ENCODE measurements at regions not wholly inside any gene's neighbourhood (a gene's known extent, or its start where the extent isn't known, plus 50 kb on each side); places are given as distances from the start of the nearest gene placed in this dataset.

GRCh38 chr6:1059596-1059995, 252.3 kb upstream of the FOXQ1 start:
- POLR2A ChIA-PET, result no interaction called here
- Histone ChIP-seq H3K27ac (ENCODE audit: extremely low read depth, low read depth, low read length) (no peak overlapping the region), H3K36me3 (ENCODE audit: control insufficient read depth in 2 of 2, insufficient read depth in 1 of 2, low read length in 2 of 2) (no peaks in the 10 kb centered on the region), H3K9me3 (ENCODE audit: control insufficient read depth, insufficient read depth, low read depth, low read length) (no peaks in the 10 kb centered on the region), H3K4me1 (ENCODE audit: control insufficient read depth, insufficient read depth, low read length) (peaks cover 14% of the 10 kb centered on the region), H3K4me3 (ENCODE audit: low read depth, low read length) (no peak overlapping the region)
- CTCF ChIA-PET, result no interaction called here
- TF ChIP-seq HOXA7 (CRISPR knock-in tag; IDR thresholded peaks at IDR 0.05; ENCODE audit: borderline replicate concordance) (no peak), MYNN (tag by site-specific recombination; IDR thresholded peaks at IDR 0.05; ENCODE audit: borderline replicate concordance) (no peak), PRDM2 (tag by site-specific recombination; IDR thresholded peaks at IDR 0.05; ENCODE audit: borderline replicate concordance) (no peak), ZNF366 (tag by site-specific recombination; conservative IDR thresholded peaks at IDR 0.05) (no peak), ATF2 (tag by site-specific recombination; IDR thresholded peaks at IDR 0.05; ENCODE audit: low read depth) (no peak), TSHZ1 (tag by site-specific recombination; IDR thresholded peaks at IDR 0.05; ENCODE audit: borderline replicate concordance) (no peak), ZFP41 (tag by site-specific recombination; IDR thresholded peaks at IDR 0.05; ENCODE audit: borderline replicate concordance) (no peak), ZBTB10 (tag by site-specific recombination; IDR thresholded peaks at IDR 0.05) (no peak), ZNF157 (tag by site-specific recombination; IDR thresholded peaks at IDR 0.05) (no peak), ZNF394 (tag by site-specific recombination; IDR thresholded peaks at IDR 0.05; ENCODE audit: borderline replicate concordance) (no peak)
